Stimulated activated CD8-positive, alpha-beta memory T cell treated with anti-CD3 and anti-CD28 coated beads, Interleukin-4, amount 100 ng/mL, for 24 hours (primary cell): ENCODE measurements at regions not wholly inside any gene's neighbourhood (a gene's known extent, or its start where the extent isn't known, plus 50 kb on each side); places are given as distances from the start of the nearest gene placed in this dataset.

Source experiments
- DNase-seq: peaks from one replicate; pipeline ENCODE4 v3.0.0-alpha.2; 2020; ENCODE audit warnings: low read depth

GRCh38 chr5:2491846-2492245 lies 259.6 kb downstream of the IRX2 start:
- DNase-seq: no peak

- no peak for DNase-seq
These were observed 262.2 kb downstream of the IRX2 start for GRCh38 chr5:2489306-2489705.

GRCh38 chr5:2488593-2488992 lies 262.9 kb downstream of the IRX2 start:
- no peak for DNase-seq

GRCh38 chr5:2487152-2487763 lies 264.2 kb downstream of the IRX2 start:
- no peak for DNase-seq

- DNase-seq: no peak
These were observed 265.1 kb downstream of the IRX2 start for GRCh38 chr5:2486373-2486772.

- DNase-seq: no peak
These were observed 268.7 kb downstream of the IRX2 start for GRCh38 chr5:2482778-2483177.

GRCh38 chr5:2480871-2481270 lies 270.6 kb downstream of the IRX2 start:
- no peak for DNase-seq

GRCh38 chr5:2475902-2476301 lies 275.6 kb downstream of the IRX2 start:
- DNase-seq: no peak

GRCh38 chr5:2472670-2473069 lies 278.8 kb downstream of the IRX2 start:
- DNase-seq: no peak

GRCh38 chr5:2471152-2471879 lies 280.2 kb downstream of the IRX2 start:
- DNase-seq: no peak

GRCh38 chr5:2466966-2467365 lies 284.5 kb downstream of the IRX2 start:
- DNase-seq: no peak

- no peak for DNase-seq
These were observed 286.1 kb downstream of the IRX2 start for GRCh38 chr5:2465383-2465782.

GRCh38 chr5:2464141-2464540 lies 287.3 kb downstream of the IRX2 start:
- no peak for DNase-seq

- no peak for DNase-seq
These were observed 289.5 kb downstream of the IRX2 start for GRCh38 chr5:2461701-2462691.

- no peak for DNase-seq
These were observed 291.4 kb downstream of the IRX2 start for GRCh38 chr5:2460098-2460497.

GRCh38 chr5:2459251-2459650 lies 292.2 kb downstream of the IRX2 start:
- no peak for DNase-seq

- DNase-seq: no peak
These were observed 295.6 kb downstream of the IRX2 start for GRCh38 chr5:2455878-2456277.

- DNase-seq: no peak
These were observed 296.6 kb downstream of the IRX2 start for GRCh38 chr5:2454876-2455275.

- no peak for DNase-seq
These were observed 297.7 kb downstream of the IRX2 start for GRCh38 chr5:2453781-2454180.

- no peak for DNase-seq
These were observed 300.4 kb downstream of the IRX2 start for GRCh38 chr5:2451100-2451499.

- no peak for DNase-seq
These were observed 308.8 kb downstream of the IRX2 start for GRCh38 chr5:2442496-2443354.
